ENCODE measurements at regions not wholly inside any gene's neighbourhood (a gene's known extent, or its start where the extent isn't known, plus 50 kb on each side); places are given as distances from the start of the nearest gene placed in this dataset.
"Not testable (repeated sequence)": the region's sequence is repeated elsewhere in the genome, so short reads cannot be mapped to it uniquely, and the experiment has no call there.

- Mint-ChIP-seq H3K9me3 (peaks cover 21 to 33% of the 10 kb centered on the region in 2 donors), H3K36me3 (peaks cover 25 to 39% of the 10 kb centered on the region in 2 donors)
- DNase-seq (ENCODE audit: low spot score in 2 of 2); H3K27ac Mint-ChIP-seq; ATAC-seq: not testable (repeated sequence)
These were observed 180.6 kb upstream of the CFAP20DC start for GRCh38 chr3:59230379-59230778.

- Mint-ChIP-seq H3K27ac (no peak overlapping the region), H3K36me3 (no peaks in the 10 kb centered on the region), H3K9me3 (no peaks in the 10 kb centered on the region)
- no peak for DNase-seq (ENCODE audit: low spot score in 2 of 2)
- ATAC-seq: no peak
These were observed 164.0 kb upstream of the CFAP20DC start for GRCh38 chr3:59213860-59214259.

DNA sequence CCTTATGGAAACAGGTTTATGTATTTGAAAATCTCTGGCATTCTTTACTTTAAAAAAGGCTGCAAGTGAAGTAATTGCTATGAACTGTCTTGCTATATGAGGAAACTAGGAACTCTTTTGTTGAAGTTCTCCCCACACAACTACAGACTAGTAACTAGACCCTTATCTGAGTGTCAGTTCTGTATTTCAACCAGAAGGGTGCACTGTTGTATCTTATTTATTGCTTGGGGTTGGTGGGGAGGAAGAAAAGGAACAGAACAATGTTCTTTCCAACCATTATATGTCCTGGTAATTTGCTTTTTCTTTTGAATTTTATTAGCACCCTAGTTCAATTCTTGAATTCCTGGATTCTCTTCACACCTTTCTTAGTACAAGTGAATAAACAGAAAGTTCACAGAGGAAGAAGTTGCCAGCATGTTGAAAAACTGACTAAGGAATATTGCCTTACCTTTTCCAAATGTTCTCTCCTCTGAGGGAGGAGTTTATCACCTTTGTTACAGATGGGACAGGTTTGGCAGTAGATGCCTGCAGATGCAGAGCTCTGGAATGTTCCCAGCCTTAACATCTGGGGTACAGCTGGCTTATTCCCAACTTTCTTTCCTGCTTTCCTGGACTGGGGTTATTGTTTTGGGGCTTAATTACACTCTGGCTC lies 162.4 kb upstream of the CFAP20DC start:
- Mint-ChIP-seq H3K27ac (peak overlapping the region in 1 of 2 donors; percentile 42), H3K36me3 (no peaks in the 10 kb centered on the region), H3K9me3 (no peaks in the 10 kb centered on the region)
- ATAC-seq: peak; percentile 59 to 62
- peak in 1 of 2 donors; percentile 15 for DNase-seq (ENCODE audit: low spot score in 2 of 2)

- no peaks in the 10 kb centered on the region for H3K9me3 Mint-ChIP-seq
- no peak overlapping the region for H3K27ac Mint-ChIP-seq
- H3K36me3 Mint-ChIP-seq: no peaks in the 10 kb centered on the region
- DNase-seq (ENCODE audit: low spot score in 2 of 2): no peak
- ATAC-seq: no peak
These were observed 160.4 kb upstream of the CFAP20DC start for GRCh38 chr3:59210260-59210659.

- Mint-ChIP-seq H3K9me3 (no peaks in the 10 kb centered on the region), H3K36me3 (no peaks in the 10 kb centered on the region), H3K27ac (no peak overlapping the region)
- ATAC-seq: no peak
- DNase-seq (ENCODE audit: low spot score in 2 of 2): no peak
These were observed 142.6 kb upstream of the CFAP20DC start for GRCh38 chr3:59192473-59192872.

GRCh38 chr3:59191651-59192050 lies 141.8 kb upstream of the CFAP20DC start:
- Mint-ChIP-seq H3K36me3 (no peaks in the 10 kb centered on the region), H3K27ac (no peak overlapping the region), H3K9me3 (no peaks in the 10 kb centered on the region)
- ATAC-seq (no peak), DNase-seq (ENCODE audit: low spot score in 2 of 2) (no peak)

DNA sequence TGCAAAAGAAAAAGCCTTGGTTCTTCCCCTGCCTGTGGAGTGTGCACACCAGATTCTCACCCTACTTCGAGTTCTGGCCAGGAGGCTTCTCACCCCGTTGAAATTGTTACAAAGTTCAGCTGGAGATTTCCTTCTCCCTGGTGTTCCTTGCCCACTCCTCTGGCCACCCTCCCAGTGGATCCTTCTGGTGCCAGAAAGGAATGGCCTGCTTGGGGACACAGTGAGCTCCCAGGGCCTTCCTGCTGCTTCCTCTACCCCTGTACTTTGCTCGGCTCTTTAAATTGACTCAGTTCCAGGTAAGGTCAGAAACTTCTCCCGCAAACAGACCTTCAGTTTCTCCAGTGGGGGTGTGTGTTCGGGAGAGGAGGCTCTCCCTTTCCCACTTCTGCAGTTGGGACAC lies 140.1 kb upstream of the CFAP20DC start:
- ATAC-seq: no peak
- Mint-ChIP-seq H3K36me3 (no peaks in the 10 kb centered on the region), H3K9me3 (no peaks in the 10 kb centered on the region), H3K27ac (no peak overlapping the region)
- DNase-seq (ENCODE audit: low spot score in 2 of 2): no peak

- no peak for DNase-seq (ENCODE audit: low spot score in 2 of 2)
- H3K36me3 Mint-ChIP-seq: no peaks in the 10 kb centered on the region
- H3K27ac Mint-ChIP-seq: no peak overlapping the region
- ATAC-seq: no peak
- H3K9me3 Mint-ChIP-seq: no peaks in the 10 kb centered on the region
These were observed 139.7 kb upstream of the CFAP20DC start for GRCh38 chr3:59189526-59189925.

DNA sequence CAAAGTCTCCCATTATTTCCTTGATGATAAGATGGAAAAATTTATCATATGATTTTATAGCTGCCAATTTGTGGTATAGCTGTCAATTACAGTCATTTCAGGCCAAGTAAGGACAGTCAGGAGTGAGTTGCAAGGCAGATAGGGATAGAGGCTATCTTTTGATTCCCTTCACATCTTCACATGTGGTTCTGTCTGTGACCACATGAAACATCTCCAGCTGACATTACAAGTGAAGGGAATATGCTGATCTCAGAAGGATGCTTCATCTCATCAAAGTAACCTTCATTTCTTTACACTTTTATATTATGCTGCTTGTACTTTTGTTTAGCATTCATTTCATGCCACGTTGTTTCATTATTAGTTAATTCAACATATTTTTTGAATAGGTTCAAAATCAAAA lies 136.9 kb upstream of the CFAP20DC start:
- DNase-seq (ENCODE audit: low spot score in 2 of 2): no peak
- no peak overlapping the region for H3K27ac Mint-ChIP-seq
- H3K36me3 Mint-ChIP-seq: no peaks in the 10 kb centered on the region
- ATAC-seq: peak; percentile 37 to 60
- no peaks in the 10 kb centered on the region for H3K9me3 Mint-ChIP-seq

DNA sequence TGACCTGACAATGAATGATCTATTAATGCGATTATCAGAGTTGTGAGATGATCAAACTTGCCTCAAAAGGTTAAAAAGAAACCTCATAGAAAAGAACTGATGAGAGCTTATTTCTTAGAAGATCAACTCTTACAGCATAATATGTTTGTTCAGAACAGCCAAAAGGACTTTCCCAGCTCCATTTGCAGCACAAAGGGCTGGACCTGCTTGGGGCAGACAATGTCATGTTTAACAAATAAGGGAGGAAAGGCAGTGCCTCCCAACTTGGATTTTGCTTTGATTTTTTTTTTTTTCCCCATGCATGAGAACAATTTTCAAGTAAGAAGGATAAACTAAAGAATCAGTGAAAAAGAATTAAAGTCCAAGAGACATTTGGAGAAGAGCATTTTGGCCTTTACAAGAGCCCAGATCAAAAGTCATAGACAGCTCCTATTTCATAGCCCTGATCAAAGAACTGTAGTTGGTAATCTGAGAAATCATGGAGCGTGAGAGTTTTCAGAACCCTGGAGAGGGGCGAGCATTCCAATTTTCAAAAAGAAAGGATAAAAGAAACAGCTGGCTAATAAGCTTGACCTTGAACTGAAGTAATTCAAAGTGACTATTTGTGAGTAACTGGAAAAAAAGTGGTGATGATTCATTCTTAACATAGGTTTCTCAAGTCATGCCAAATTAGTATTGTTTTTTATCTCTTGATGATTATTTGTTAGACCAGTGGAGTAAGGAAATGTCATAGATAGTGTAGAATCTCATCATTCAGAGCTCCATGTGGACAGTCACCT lies 136.0 kb upstream of the CFAP20DC start:
- DNase-seq (ENCODE audit: low spot score in 2 of 2) (no peak), ATAC-seq (no peak)
- no peak overlapping the region for H3K27ac Mint-ChIP-seq
- H3K36me3 Mint-ChIP-seq: no peaks in the 10 kb centered on the region
- no peaks in the 10 kb centered on the region for H3K9me3 Mint-ChIP-seq

- DNase-seq (ENCODE audit: low spot score in 2 of 2) (no peak), ATAC-seq (no peak)
- no peaks in the 10 kb centered on the region for H3K9me3 Mint-ChIP-seq
- H3K27ac Mint-ChIP-seq: no peak overlapping the region
- no peaks in the 10 kb centered on the region for H3K36me3 Mint-ChIP-seq
These were observed 130.2 kb upstream of the CFAP20DC start for GRCh38 chr3:59180006-59180405.

- H3K9me3 Mint-ChIP-seq: no peaks in the 10 kb centered on the region
- no peak for DNase-seq (ENCODE audit: low spot score in 2 of 2)
- H3K36me3 Mint-ChIP-seq: no peaks in the 10 kb centered on the region
- no peak overlapping the region for H3K27ac Mint-ChIP-seq
- no peak for ATAC-seq
These were observed 128.9 kb upstream of the CFAP20DC start for GRCh38 chr3:59178698-59179097.

DNA sequence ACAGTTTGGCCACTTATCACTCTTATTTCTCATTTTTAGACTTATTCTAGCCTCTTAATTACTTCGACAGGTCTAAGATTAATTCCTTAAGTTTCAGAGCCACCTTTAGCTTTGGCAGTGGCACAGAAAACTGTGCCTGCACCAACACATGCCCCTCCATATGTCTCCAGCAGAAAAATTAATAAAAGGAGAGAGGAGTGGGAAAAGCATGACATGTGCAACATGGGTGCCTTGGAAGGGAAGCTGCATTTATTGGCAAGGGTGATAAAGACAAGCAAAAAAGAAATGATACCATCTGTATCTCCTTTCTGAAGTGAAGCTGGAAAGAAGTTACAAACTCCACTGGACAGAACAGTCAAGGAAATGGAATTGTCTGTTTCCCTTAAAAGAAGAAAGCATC lies 121.7 kb upstream of the CFAP20DC start:
- ATAC-seq (no peak), DNase-seq (ENCODE audit: low spot score in 2 of 2) (no peak)
- Mint-ChIP-seq H3K9me3 (peaks cover 0 to 3% of the 10 kb centered on the region in 2 donors), H3K27ac (no peak overlapping the region), H3K36me3 (no peaks in the 10 kb centered on the region)

- H3K9me3 Mint-ChIP-seq; H3K36me3 Mint-ChIP-seq; ATAC-seq; H3K27ac Mint-ChIP-seq; DNase-seq (ENCODE audit: low spot score in 2 of 2): not testable (repeated sequence)
These were observed 120.3 kb upstream of the CFAP20DC start for GRCh38 chr3:59170166-59170565.

DNA sequence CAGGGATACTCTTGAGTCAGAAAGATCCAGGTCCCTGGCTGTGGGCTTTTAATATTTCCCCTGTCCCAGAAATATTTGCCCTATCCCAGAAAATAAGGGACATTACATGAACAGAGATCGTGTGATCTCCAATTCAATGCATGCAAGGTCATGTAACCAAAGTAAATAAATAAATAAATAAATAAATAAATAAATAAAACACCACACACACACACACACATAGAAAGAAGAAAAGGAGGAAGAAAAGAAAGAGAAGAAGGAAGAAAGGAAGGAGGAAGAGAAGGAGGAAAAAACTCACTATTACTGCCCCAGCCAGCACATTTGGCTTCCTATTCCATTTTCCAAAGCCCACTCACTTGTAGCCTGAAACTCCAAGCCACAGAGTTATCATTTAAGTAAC lies 117.9 kb upstream of the CFAP20DC start:
- H3K9me3 Mint-ChIP-seq: peaks cover 0 to 3% of the 10 kb centered on the region in 2 donors
- ATAC-seq (no peak), DNase-seq (ENCODE audit: low spot score in 2 of 2) (no peak)
- H3K36me3 Mint-ChIP-seq: no peaks in the 10 kb centered on the region
- no peak overlapping the region for H3K27ac Mint-ChIP-seq

GRCh38 chr3:59163953-59164352 lies 114.1 kb upstream of the CFAP20DC start:
- Mint-ChIP-seq H3K27ac (no peak overlapping the region), H3K9me3 (no peaks in the 10 kb centered on the region), H3K36me3 (no peaks in the 10 kb centered on the region)
- DNase-seq (ENCODE audit: low spot score in 2 of 2) (no peak), ATAC-seq (peak; percentile 34 to 76)

GRCh38 chr3:59161048-59161447 lies 111.2 kb upstream of the CFAP20DC start:
- Mint-ChIP-seq H3K9me3 (no peaks in the 10 kb centered on the region), H3K36me3 (no peaks in the 10 kb centered on the region), H3K27ac (no peak overlapping the region)
- ATAC-seq: no peak
- no peak for DNase-seq (ENCODE audit: low spot score in 2 of 2)
